ENCODE measurements at regions not wholly inside any gene's neighbourhood (a gene's known extent, or its start where the extent isn't known, plus 50 kb on each side); places are given as distances from the start of the nearest gene placed in this dataset.

DNA sequence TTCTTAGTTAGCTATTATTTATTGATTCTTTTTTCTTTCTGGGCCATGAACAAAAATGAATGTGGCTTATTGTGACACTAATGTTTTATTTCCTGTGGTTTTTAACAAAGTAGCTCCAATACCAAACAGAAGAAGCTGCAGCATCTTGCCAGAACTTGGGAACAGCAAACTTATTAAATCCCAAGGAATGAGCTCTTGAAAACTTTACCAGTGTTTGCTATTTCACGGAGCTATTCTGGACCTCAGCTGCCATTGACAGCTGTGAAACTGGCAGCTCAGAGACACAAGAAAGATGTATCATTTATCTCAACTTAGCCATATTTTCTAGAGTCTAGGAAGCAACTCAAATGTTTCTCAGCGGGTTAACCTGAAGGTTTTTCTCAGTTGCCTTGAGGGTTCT lies 91.0 kb upstream of the NEUROD1 start:
- DNase-seq: no peak

DNA sequence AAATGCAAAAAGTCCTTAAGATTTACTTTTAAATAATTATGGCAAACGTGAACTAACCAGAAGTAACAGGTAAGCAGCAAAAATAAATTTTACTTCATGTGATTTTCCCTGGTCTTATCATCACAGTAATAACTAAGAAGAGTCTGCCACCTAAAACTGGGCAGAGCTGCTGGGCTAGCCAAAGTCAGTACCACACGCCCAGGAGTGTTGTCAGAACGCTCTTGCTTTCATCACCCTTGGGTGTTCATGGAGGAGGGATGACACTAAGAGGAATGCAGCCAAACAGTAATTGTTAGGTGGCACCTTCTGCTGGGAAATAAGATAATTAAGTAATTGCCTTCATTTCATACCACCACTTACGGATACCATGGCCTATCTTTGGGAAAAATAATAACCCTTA lies 92.0 kb upstream of the NEUROD1 start:
- DNase-seq: no peak

- no peak for DNase-seq
Observed at GRCh38 chr2:181772777-181773176, 92.5 kb upstream of the NEUROD1 start.

DNA sequence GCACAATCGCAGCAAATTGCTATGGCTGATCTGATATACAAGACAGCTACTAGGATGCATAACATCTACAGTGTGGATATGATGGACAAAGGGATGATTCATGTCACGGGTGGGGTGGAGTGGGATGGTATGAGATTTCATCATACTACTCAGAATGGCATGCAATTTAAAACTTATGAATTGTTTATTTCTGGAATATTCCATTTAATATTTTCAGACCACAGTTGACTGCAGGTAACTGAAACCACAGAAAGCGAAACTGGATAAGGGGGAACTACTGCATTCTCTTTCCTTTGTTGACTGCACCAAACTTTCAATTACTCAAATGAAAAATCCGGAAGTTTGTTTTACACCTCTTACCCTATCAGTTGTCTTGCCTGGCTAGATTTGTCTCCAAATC lies 94.4 kb upstream of the NEUROD1 start:
- DNase-seq: no peak

DNA sequence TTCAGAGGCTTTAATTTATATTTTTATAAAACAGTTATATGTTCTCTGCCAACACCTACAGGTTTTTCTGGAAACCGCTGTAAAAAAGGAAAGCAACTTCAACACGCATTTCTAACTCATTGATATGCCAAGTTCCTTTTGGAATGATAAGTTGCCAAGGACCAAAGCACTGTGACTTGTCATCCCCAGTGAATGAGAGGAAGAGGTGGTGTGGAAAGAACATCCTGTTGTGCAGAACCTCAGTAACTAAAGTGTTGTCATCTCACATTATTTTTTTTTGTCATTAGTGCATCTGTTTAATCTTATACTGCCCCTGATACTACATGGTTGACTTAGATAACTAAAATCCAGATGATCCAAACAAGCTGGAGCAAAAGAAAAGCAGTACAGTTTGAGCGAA lies 96.0 kb upstream of the NEUROD1 start:
- DNase-seq: no peak

DNA sequence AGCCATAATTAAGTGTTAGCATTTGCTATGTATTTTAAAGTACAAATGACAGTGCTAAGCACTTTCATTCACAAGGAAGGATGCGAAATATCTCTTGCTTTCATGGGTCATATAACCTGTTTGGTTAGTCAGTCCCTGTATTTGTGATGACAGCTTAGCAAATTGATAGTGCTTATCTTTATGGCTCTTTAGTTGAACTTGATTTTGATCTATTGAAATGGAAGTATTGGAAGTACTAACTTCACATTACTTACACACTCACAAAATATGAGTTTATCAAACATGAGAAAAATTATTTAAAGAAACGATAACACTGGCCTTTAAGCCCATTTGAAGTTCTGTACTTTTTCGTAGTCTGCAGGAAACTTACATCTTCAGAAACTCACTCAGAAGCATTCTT lies 97.4 kb upstream of the NEUROD1 start:
- no peak for DNase-seq

- DNase-seq: no peak
Observed at GRCh38 chr2:181778621-181779201, 98.4 kb upstream of the NEUROD1 start.

DNA sequence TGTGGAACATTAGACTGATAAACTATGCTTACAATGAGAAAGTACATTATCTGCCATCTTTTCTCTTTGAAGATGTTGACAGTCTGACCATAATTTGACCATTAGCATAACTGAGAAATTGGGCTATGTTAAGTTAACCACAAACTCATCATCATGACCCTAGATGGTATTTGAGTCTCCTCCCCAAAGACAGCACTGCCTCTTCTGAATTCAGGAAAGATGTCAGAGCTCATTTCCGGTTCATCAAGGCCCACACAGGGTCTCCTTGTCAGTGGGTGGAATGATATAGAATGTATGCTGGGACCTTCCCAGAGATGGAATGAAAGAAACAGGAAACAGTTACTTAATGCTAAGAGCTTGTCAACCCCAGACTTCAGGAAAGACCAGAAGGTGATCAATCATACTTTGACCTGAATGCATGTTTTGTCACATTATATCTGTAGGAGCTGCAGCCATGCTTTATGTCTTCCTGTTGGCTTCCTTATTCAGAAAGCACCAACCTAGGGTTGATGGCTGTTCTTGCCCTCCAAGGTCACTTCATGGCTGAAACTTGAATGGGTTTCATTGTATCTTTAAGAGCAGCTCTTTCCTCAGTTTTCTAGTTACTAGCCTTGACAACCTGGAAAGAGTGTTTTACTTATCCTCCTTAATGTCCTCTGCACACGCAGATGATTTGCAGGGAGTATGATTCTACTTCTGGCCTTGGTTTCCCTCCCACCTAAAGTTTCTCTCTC lies 99.1 kb upstream of the NEUROD1 start:
- DNase-seq: no peak

DNA sequence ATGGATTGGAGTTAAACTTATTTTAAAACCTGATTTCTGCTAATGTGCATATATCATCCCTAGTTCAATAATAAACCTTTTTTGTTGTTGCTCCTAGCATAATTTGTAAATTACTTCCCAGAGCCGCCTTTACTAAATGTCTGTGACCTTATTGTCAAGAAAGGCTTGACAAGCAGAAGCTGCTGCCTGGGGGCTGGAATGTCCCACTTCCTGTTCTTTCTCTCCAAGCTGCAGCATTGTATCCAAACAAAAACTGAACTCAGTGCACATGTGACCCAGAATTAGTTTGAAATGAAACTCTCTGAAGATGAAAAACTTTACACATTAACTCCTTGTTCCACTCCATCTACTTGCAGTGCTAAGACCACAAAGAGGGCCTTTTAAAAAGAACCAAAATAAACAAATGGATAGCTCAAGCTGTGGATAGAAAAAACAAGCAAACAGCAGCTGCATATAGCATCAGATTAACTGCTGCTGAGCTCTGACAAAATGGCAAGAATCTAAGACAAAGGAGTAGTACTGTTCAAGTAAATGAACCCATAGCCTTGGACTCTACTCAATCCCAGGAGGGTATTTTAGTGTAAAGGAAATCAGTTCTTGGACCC lies 99.8 kb upstream of the NEUROD1 start:
- DNase-seq: no peak

GRCh38 chr2:181780657-181781056 lies 100.3 kb upstream of the NEUROD1 start:
- DNase-seq: no peak

DNA sequence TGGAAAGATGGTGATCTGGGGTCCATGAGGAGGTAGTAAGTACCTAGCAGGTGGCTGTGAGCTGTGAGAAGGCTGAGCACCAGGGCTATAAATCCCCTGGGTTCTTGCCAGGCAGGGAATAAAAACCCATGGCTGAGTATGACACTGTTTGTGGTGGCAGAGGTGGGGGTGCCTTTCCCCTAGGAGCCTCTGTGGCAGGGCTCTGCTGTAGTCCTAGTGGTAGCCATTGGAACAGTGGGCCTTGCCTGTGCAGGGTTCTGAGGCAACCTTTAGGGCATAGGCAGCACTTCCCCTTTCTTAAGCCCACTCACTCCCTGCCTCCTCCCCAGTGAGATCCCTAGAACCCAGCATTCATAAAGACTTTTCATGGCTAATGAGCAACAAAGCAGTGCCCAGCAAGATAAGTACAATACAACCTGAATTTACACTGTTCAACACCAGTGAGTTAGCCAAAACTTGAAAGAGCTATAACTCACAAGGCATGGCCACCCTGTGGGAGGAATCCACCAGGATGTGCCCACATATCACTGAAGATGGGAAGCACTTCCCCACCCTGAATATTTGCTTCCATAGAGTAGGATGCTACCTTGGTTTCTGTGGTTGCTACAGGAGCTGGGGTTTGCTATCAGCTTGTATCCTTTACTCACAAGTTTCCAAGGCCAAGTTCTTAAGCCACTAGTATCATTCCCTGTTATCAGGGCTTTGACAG lies 100.9 kb upstream of the NEUROD1 start:
- DNase-seq: peak; percentile 44

GRCh38 chr2:181782660-181783059 lies 102.3 kb upstream of the NEUROD1 start:
- DNase-seq: no peak

- DNase-seq: no peak
Observed at GRCh38 chr2:181784556-181784955, 104.2 kb upstream of the NEUROD1 start.

- DNase-seq: no peak
Observed at GRCh38 chr2:181785691-181786344, 105.5 kb upstream of the NEUROD1 start.

- no peak for DNase-seq
Observed at GRCh38 chr2:181786371-181787228, 104.9 kb upstream of the ITPRID2 start.

DNA sequence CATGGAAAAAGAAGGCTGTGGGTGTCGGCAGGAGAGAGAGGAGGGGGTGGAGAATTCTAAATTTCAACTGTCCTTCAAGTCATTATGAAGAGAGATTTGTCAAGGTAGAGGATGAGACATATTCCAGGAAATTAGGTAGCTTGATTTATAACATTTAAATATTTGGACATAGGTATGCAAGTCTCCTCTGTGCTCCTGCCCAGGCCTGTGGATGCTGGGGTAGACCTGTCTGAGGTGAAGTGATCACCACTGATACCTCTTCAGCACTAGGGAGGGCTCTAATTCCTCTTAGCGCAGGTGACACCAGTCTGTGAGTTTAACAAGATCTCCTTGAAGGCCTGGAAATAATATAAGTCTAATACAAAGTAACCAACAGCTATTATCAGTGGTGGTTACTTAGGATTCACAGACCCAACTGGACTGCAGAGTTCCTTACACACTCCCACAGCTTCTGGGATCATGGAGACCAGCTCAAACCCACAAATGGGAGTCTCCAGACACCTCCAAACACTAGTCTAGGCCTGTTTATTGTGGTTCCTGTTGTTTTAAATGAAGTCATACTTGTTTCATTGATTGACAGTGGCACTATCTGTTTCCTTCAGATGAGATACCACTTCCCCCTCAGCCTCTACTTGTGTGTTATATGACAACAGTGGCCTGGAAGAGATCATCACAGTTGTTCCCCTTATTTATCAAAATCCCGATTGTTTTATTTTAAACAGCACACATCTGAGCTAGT lies 104.1 kb upstream of the ITPRID2 start:
- peak; percentile 65 for DNase-seq

GRCh38 chr2:181788897-181789555 lies 102.5 kb upstream of the ITPRID2 start:
- no peak for DNase-seq

DNA sequence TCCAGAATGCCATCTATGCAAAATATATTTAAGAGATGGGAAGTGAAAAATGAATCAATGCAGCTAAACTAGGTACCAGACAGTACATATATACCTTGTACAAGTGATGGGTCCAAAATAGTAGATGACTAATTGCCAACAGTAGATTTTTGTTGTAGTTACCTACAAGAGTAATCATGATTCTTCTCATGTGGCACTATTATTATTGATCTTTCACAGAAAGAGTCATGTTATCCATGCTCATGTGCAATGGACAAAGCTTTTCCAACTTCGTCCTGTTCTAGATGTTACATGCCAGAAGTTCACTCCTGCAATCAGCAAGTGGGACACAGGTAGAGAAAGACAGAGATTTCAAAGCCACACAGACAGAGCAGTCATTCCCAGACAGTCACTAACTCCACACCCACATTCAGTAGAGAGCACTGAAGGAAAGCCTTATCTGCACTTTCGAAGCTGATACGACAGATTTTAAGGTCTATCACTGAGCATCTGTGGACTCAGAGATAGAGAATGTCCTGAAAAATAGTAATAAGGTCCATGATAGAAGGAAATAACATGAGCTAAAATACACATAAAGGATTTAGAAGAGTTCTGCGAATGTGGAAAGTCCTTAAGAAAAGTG lies 101.6 kb upstream of the ITPRID2 start:
- DNase-seq: no peak

DNA sequence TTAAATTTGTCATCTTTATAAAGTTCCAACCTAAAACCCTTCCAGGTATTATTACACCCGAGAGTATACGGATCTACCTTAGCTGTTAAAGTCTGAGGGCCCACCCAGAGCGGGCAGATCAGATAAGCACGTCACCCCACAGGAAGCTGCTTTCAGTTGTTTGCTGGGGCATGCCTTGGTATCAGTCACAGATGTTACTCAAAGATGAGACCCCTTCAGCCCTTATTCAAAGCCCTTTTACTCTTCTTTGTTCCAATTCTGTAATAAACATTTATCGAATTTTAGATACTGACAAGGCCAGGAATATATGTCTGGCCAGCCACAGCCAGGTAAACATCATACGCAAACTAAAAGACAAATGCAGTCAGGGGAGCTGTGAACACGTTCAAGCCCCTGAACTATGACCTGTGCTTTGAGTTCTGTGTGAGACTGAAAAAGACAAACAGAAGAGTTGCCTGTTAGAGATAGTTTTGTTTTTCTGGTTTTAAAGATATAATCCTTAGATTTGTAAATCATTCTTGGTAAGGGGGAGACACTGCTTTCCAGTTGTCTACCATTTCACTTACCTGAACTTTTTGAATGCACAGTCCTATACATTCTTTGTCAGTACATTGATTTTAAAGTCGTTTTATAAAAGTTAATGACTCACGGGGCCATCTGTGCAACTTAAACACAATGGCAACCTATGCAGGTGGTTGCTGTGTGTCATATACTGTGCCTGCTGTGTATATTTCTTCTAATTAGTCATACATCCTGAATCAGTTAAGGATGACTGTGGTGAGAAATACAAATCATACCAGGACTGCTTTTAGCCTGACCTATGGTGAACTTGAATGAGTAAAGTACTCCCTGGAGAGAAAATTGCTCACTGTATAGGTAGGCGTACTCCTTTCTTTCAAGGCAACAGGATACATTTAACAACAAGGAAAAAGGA lies 100.5 kb upstream of the ITPRID2 start:
- DNase-seq: peak; percentile 64
